Effector memory CD4-positive, alpha-beta T cell (primary cell): ENCODE measurements at regions not wholly inside any gene's neighbourhood (a gene's known extent, or its start where the extent isn't known, plus 50 kb on each side); places are given as distances from the start of the nearest gene placed in this dataset.

ENCODE experiments used
- DNase-seq, 3 donors: peaks; one replicate each; pipeline ENCODE4 v3.0.0-alpha.2; 2020
- H3K27ac ChIP-seq: 2 replicates; pipeline ENCODE4 v1.7.0; 2013; ENCODE audit warnings: mild to moderate bottlenecking, low read length, moderate library complexity; ENCODE audit not compliant: insufficient read depth, poor library complexity, severe bottlenecking
- H3K27me3 ChIP-seq: replicated peaks from 2 replicates; pipeline ENCODE4 v1.7.0; 2013; ENCODE audit warnings: mild to moderate bottlenecking, low read length; ENCODE audit not compliant: insufficient read depth, control insufficient read depth, poor library complexity, severe bottlenecking
- H3K36me3 ChIP-seq: 2 replicates; pipeline ENCODE4 v1.7.0; 2013; ENCODE audit warnings: mild to moderate bottlenecking, low read length, moderate library complexity; ENCODE audit not compliant: control insufficient read depth, insufficient read depth
- H3K4me1 ChIP-seq: 2 replicates; pipeline ENCODE4 v1.7.0; 2013; ENCODE audit warnings: low read length, mild to moderate bottlenecking; ENCODE audit not compliant: control insufficient read depth, insufficient read depth, poor library complexity, severe bottlenecking
- H3K4me3 ChIP-seq: 2 replicates; pipeline ENCODE4 v1.7.0; 2013; ENCODE audit warnings: low read length, low read depth, mild to moderate bottlenecking; ENCODE audit not compliant: insufficient read depth, poor library complexity, severe bottlenecking
- H3K9me3 ChIP-seq: 2 replicates; pipeline ENCODE4 v1.7.0; 2013; ENCODE audit warnings: mild to moderate bottlenecking, low read length, moderate library complexity; ENCODE audit not compliant: control insufficient read depth

DNA sequence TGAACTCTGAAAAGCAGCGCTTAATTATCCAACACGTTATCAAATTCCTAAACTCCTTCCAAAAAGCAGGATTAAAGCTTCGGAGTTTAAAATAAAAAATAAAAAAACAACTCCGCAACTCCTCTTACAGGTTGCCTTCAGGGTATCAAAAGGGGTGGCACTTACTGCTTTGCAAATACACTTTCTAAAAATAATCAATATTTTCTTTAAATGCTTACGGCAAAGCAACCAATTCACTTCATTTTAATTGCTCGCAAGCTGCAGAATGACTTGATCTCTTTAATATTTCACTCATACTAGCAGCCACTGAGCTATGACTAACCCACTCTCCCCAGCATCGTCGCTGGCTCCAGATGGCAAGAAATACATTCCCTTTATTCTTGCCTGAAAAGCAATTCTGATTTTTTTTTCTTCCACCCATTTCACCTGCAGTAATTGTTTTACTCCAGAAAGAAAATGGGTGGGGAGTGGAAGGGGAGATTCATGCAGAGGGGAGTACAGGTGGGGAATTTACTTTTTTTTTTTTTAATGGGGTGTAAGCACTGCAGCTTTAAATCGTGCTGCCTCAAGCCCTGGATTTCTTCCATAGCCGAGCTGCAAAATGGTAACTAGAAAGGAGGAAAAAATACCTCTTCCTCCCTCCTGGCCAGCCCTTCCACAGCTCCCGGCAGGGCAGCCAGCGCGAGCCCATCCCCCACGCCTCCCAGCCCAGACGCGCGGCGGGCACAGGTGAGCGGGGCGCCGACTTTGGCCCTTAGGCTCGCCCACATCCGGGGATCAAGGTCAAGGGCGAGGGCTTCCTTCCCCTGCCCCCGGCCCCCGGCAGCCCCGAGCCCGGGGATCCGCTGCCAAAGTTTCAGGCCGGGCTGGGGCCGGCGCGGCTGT is 54.2 kb upstream of the FHIP2A start:
- Histone ChIP-seq H3K27ac (no peak overlapping the region), H3K27me3 (peaks cover 4% of the 10 kb centered on the region), H3K36me3 (no peaks in the 10 kb centered on the region), H3K9me3 (no peaks in the 10 kb centered on the region), H3K4me3 (peak overlapping the region; percentile 61), H3K4me1 (no peaks in the 10 kb centered on the region)
- DNase-seq: no peak

DNA sequence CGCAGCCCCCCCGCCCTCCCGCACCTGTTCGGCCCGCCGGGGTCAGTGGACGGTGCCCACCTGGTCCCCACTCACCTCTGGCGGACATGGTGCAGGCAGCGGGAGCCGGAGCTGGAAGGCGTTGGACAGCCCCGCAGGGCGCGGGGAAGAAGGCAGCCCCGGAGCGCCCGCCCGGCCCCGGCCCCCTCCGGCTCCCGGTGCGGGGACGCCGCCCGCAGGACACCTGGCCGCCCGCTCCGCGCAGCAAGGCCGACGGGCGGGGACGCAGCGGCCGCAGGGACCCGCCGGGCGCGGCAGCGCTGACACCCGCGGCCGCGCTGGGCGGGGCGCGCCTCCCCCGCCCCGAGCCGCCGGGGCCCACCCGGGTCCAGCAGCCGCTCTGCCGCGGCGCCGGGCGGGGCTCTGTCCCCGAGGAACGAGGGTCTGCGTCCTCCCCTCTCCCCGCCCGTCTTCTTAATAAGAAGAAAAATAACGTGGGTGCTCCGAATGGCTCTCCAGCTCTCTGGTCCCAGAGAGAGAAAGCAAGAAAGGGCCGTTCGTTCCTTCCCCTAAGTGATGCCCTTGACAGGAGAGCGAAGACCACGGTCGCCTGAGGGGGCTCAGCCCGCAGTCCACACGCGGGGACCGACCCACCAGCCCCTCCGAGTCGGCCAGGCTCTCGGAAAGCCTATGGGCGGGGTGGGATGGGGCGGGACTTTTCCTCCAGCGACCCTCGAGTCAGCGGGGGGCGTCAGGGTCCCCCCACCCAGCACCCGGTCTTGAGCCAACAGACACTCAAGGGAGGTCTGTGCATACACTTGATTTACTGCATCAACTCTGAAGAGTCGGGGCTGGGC is 53.4 kb upstream of the FHIP2A start:
- Histone ChIP-seq H3K27me3 (peaks cover 4% of the 10 kb centered on the region), H3K36me3 (no peaks in the 10 kb centered on the region), H3K4me1 (no peaks in the 10 kb centered on the region), H3K27ac (no peak overlapping the region), H3K9me3 (no peaks in the 10 kb centered on the region), H3K4me3 (peak overlapping the region; percentile 61)
- no peak for DNase-seq

DNA sequence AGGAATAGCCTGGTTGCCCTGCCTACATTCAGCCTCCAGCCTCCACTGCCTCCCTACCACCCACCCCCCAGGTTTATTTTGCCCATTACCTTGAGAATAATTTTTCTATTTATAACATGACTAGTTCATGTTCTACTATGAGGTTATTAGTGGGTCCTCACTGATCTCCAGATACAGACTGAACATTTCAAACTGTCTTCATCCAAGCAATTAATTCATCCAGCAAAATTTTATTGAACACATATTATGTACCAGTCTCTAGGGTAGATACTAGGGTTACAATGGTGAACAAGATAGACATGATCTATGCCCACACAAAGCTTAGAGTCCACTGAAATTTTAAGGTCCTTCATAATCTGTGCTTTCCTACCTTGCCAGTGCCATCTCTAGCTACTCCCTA is 51.6 kb upstream of the FHIP2A start:
- no peak for DNase-seq
- Histone ChIP-seq H3K9me3 (no peaks in the 10 kb centered on the region), H3K36me3 (no peaks in the 10 kb centered on the region), H3K4me3 (no peak overlapping the region), H3K4me1 (no peaks in the 10 kb centered on the region), H3K27me3 (no peaks in the 10 kb centered on the region), H3K27ac (no peak overlapping the region)

GRCh38 chr10:114771157-114771556 is 50.4 kb upstream of the FHIP2A start:
- H3K4me1 ChIP-seq: no peaks in the 10 kb centered on the region
- DNase-seq: no peak
- no peaks in the 10 kb centered on the region for H3K27me3 ChIP-seq
- H3K36me3 ChIP-seq: no peaks in the 10 kb centered on the region
- no peaks in the 10 kb centered on the region for H3K9me3 ChIP-seq
- no peak overlapping the region for H3K27ac ChIP-seq
- no peak overlapping the region for H3K4me3 ChIP-seq

GRCh38 chr10:114771749-114772148 is 49.8 kb upstream of the FHIP2A start:
- Histone ChIP-seq H3K27me3 (no peaks in the 10 kb centered on the region), H3K9me3 (no peaks in the 10 kb centered on the region), H3K36me3 (no peaks in the 10 kb centered on the region), H3K27ac (no peak overlapping the region), H3K4me3 (no peak overlapping the region), H3K4me1 (no peaks in the 10 kb centered on the region)
- DNase-seq: no peak
